ENCODE measurements at regions not wholly inside any gene's neighbourhood (a gene's known extent, or its start where the extent isn't known, plus 50 kb on each side); places are given as distances from the start of the nearest gene placed in this dataset.

- no peak overlapping the region for H3K4me3 ChIP-seq
- no peak for DNase-seq (ENCODE audit: low spot score)
- H3K4me1 ChIP-seq (ENCODE audit: control insufficient read depth in 1 of 2, low read depth in 2 of 2), result no peaks in the 10 kb centered on the region
- ATAC-seq (ENCODE audit: insufficient number of reproducible peaks, low FRiP score, low read depth), result no peak
- no peaks in the 10 kb centered on the region for H3K36me3 ChIP-seq
- no peak for TF ChIP-seq CTCF (IDR thresholded peaks at IDR 0.05)
- H3K27ac ChIP-seq, result no peak overlapping the region
- no peaks in the 10 kb centered on the region for H3K9me3 ChIP-seq
- H3K27me3 ChIP-seq (replicated peaks; ENCODE audit: insufficient read depth), result no peaks in the 10 kb centered on the region
These were observed 667.6 kb upstream of the NCAM2 start for GRCh38 chr21:20330652-20331051.

- no peak for ATAC-seq (ENCODE audit: insufficient number of reproducible peaks, low FRiP score, low read depth)
- Histone ChIP-seq H3K4me3 (no peak overlapping the region), H3K4me1 (ENCODE audit: control insufficient read depth in 1 of 2, low read depth in 2 of 2) (no peaks in the 10 kb centered on the region), H3K27me3 (replicated peaks; ENCODE audit: insufficient read depth) (no peaks in the 10 kb centered on the region), H3K9me3 (no peaks in the 10 kb centered on the region), H3K27ac (no peak overlapping the region), H3K36me3 (no peaks in the 10 kb centered on the region)
- DNase-seq (ENCODE audit: low spot score), result no peak
- no peak for TF ChIP-seq CTCF (IDR thresholded peaks at IDR 0.05)
These were observed 663.6 kb upstream of the NCAM2 start for GRCh38 chr21:20334585-20334984.

DNA sequence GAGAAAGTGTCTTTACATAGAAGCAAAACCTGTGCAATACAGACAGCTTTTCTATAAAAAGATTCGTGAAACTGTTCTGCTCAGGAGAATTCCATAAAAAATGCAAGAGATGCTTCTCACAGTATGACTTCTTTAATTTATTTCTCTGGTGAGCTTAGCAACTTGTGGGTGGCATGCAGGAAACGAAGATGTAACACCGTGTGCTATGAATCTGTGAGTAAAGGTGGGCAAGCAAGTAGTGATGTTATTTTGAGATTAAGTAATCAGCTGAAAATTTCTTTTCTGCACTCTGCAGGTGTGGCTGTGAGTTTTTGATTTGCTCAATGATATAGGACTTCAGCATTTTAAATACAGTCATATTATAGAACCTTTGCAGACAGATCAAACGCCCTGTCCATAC lies 656.8 kb upstream of the NCAM2 start:
- no peak for TF ChIP-seq CTCF (IDR thresholded peaks at IDR 0.05)
- H3K27me3 ChIP-seq (replicated peaks; ENCODE audit: insufficient read depth), result no peaks in the 10 kb centered on the region
- H3K9me3 ChIP-seq, result no peaks in the 10 kb centered on the region
- H3K4me3 ChIP-seq, result no peak overlapping the region
- no peak for ATAC-seq (ENCODE audit: insufficient number of reproducible peaks, low FRiP score, low read depth)
- H3K4me1 ChIP-seq (ENCODE audit: control insufficient read depth in 1 of 2, low read depth in 2 of 2), result no peaks in the 10 kb centered on the region
- no peak for DNase-seq (ENCODE audit: low spot score)
- H3K27ac ChIP-seq, result no peak overlapping the region
- H3K36me3 ChIP-seq, result no peaks in the 10 kb centered on the region

GRCh38 chr21:20343186-20343585 lies 655.0 kb upstream of the NCAM2 start:
- Histone ChIP-seq H3K36me3 (no peaks in the 10 kb centered on the region), H3K4me1 (ENCODE audit: control insufficient read depth in 1 of 2, low read depth in 2 of 2) (no peaks in the 10 kb centered on the region), H3K27me3 (replicated peaks; ENCODE audit: insufficient read depth) (no peaks in the 10 kb centered on the region), H3K9me3 (no peaks in the 10 kb centered on the region), H3K4me3 (no peak overlapping the region), H3K27ac (no peak overlapping the region)
- TF ChIP-seq CTCF (IDR thresholded peaks at IDR 0.05), result no peak
- ATAC-seq (ENCODE audit: insufficient number of reproducible peaks, low FRiP score, low read depth) (no peak), DNase-seq (ENCODE audit: low spot score) (no peak)

- TF ChIP-seq CTCF (IDR thresholded peaks at IDR 0.05), result no peak
- H3K4me1 ChIP-seq (ENCODE audit: control insufficient read depth in 1 of 2, low read depth in 2 of 2), result no peaks in the 10 kb centered on the region
- H3K27ac ChIP-seq, result no peak overlapping the region
- H3K9me3 ChIP-seq, result no peaks in the 10 kb centered on the region
- no peak for ATAC-seq (ENCODE audit: insufficient number of reproducible peaks, low FRiP score, low read depth)
- H3K4me3 ChIP-seq, result no peak overlapping the region
- H3K27me3 ChIP-seq (replicated peaks; ENCODE audit: insufficient read depth), result no peaks in the 10 kb centered on the region
- no peaks in the 10 kb centered on the region for H3K36me3 ChIP-seq
- DNase-seq (ENCODE audit: low spot score), result no peak
These were observed 647.1 kb upstream of the NCAM2 start for GRCh38 chr21:20351138-20351537.
